ENCODE measurements at regions not wholly inside any gene's neighbourhood (a gene's known extent, or its start where the extent isn't known, plus 50 kb on each side); places are given as distances from the start of the nearest gene placed in this dataset.

DNA sequence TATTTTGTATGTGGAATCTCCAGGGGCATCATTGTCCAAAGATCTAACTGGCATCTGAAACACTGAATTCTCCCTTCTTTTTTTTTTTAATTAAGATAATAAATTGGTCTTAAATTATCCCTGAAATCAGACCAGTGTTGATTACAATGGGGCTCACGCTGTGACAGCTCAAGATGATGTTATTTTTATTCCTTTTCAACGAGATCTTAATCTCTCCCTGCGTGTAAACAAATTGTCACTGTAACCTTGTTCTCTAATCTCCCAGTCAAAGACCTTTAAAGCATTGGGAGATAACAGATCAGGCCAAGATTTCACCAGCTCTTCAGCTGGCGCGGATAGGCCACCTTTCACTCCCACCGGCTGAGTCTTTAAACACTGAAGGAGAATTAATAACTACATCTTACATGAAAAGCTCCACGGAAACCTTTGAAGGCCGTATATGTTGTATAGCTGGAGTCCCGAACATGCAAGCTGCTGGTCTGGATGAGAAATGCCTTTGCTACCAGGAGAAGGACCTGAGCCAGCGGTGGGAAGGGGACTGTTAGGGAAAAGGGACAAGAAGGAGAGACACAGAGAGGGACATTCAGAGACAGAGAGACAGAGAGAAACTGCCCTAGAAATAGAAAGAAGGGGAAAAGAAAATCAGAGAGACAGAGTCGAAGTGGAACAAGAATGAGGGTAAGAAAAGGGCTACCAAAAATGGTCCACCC is 418.8 kb upstream of the NR2F2 start:
- no peak for DNase-seq

DNA sequence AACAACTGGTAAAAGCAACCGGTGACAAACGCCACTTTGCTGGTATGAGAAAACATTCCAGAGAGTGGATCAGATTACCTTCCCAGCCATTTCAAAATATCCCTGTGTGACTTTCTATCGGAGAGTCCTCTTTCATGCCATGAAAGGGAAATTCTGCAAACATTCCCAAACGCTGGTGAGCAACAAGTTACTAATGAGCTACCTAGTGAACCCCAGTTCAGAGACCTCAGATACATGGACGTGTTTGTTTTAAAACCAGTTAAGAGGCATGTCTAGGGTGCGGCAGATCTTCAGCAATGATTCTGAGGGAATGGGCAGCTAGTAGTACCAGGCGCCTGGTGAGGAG is 418.2 kb upstream of the NR2F2 start:
- DNase-seq: peak; percentile 46

DNA sequence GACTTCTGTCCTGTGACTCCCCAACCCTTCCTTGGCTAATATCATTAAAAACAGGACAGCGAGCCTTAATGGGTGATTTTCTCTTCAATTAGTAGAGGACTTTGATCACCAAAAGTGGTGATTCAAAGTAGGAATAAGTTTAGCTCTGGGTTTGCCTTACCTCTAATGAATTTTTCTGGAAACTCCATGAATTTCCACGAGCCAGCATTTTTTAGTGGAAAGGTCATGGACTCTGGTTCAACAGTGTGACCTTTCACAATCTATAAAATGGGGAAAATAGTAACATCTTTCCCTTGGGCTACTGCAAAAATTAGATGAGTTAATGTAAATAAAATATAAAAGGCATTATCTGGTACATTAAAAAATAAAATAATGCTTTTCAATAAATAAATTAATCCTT is 417.8 kb upstream of the NR2F2 start:
- no peak for DNase-seq

GRCh38 chr15:95916568-95916967 is 413.9 kb upstream of the NR2F2 start:
- no peak for DNase-seq

DNA sequence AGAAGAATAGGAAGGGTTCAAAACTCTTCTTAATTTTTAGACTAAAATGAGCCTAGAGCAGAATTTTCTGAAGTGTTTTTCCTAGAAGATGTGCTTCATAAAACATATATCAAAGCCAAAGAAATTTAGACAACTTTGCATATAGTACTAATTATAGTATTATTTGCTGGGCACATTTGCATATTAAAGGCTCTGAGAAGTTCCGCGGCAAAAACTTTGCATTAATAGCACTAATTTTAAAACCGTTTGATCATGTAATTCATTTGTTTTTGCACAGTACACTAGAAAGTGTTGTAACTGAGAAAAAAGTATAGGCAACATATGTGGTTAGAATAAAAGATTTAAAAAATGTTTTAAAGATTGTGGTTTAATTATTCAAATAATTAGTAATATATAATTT is 412.0 kb upstream of the NR2F2 start:
- DNase-seq: no peak

DNA sequence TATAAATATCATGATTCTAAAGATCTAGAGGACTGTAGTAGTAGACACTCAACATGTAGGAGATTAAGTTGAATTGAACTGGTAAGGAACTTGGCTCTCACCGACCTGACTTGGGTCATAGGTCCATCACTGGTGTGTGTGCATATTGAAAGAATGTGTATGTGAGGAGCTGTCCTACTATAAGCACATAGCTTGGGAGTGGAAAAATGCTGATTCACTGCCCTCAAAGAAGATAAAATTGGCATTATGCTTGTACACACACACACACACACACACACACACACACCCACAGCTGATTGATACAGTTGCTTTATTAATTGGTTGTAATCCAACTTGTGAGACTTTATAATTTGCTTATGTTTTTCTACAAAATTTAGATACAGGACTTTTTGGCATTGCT is 411.0 kb upstream of the NR2F2 start:
- no peak for DNase-seq

- no peak for DNase-seq
Observed at GRCh38 chr15:95921404-95921803, 409.1 kb upstream of the NR2F2 start.

DNA sequence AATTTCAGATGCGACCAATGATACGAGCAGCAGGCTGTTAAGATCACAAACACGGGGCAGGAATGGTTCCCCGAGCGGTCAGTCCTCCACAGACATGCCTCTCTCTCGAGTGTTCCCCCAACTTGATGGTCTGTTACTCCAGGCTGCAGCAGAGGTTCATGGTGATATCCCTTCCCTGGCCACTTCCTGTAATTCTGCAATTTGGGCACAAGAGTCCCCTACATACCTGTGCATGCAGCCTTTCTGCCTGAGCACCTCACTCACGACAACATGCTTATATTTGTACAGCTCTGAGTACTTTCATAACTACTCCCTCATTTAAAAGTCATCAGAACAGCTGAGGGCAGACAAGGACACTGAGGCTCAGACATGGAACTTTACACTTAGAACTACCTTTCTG is 408.1 kb upstream of the NR2F2 start:
- no peak for DNase-seq

- DNase-seq: no peak
Observed at GRCh38 chr15:95923792-95924191, 406.7 kb upstream of the NR2F2 start.

- no peak for DNase-seq
Observed at GRCh38 chr15:95928822-95929221, 401.7 kb upstream of the NR2F2 start.

DNA sequence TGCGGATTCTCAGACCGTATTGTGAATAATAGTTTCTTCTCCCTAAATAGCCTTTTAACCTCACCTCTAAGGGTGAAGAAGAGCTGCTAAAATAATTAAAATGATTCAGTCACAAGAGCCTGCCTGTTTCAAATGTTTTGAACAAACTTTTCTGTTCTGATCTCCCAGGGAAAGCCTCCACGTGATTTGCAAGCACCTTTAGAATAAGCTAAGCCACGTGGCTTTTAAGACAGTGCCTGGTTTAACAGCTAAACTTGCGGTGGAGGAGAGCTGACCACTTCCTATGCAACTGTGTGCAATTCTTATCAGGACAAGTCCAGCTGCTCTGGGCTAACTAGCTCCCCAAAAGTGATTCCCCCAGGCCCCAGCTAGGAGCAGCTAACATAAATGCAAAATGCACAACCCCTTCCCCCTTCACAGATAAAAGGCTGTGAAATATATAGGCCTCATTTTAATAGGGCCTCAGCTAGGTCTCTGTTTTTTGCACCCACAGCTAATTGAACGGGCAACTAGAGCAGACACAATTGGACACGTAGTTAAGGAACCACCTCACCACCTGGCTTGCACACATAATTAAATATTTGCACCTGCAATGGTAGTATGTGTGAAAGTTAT is 401.2 kb upstream of the NR2F2 start:
- DNase-seq: no peak

GRCh38 chr15:95930659-95931375 is 399.7 kb upstream of the NR2F2 start:
- no peak for DNase-seq

DNA sequence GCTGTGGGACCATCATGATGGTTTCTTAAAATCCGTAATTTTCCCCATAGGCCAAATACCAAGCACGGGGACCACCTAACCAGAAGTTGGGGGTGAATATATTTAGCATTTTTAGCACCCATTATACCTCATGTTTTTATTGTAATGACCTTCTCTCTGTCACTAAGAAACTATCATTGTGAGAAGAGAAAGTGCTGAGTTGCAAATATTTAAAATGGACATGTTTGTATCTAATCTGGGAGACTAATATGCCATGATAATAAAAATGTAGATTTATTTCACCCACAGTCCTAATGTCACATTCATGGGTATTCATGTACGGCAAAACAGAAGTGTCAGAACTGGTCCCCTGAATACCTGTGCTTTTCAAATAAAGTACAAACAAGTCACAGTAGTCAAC is 398.9 kb upstream of the NR2F2 start:
- DNase-seq: no peak

- no peak for DNase-seq
Observed at GRCh38 chr15:95932141-95932540, 398.4 kb upstream of the NR2F2 start.

DNA sequence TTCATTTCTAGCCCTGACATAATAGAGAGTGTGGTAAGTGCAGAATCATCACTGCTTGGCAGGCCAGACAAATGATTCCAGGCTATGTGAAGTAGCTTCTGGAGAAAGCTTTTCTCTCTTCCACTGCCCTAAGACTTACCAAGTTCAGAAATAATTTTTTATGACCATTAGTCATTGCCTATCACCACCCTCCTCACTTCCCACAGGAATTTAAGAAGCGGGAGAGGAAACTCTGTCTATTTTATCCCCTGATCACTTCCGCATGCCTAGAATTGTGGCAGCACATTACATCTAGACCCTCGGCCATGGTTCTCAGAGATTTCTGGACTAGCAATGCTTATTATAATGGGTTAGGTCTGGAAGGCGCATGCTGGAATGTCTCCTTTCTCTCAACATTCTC is 397.8 kb upstream of the NR2F2 start:
- no peak for DNase-seq

- DNase-seq: no peak
Observed at GRCh38 chr15:95935852-95936251, 394.6 kb upstream of the NR2F2 start.

GRCh38 chr15:95937128-95937528 is 393.4 kb upstream of the NR2F2 start:
- no peak for DNase-seq

DNA sequence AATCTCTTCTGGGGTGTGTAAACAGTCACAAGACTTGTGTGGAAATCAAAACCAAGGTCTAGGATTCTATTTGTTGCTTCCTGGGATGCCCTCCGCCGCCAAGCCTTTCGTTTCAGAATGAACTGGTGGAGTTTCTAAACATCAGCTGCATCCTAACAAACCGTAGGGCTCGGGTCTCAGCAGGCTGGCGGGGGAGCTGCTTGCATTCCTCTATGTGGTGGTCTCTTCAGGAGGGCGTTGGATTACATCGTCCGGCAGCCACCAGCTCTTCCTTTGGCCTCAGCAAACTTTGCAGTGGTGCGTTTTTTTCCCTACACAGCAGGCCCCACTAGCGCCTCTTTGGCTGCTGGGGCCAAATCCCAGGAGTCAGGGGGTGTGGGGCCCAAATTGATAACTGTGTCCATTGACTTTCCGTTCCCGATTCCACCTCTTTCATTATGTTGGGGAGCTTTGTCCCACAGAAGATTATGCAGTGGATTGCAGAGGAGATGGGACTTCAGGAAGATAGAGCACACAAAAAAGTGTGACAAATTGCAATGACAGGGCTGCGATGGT is 390.0 kb upstream of the NR2F2 start:
- DNase-seq: peak; percentile 61

DNA sequence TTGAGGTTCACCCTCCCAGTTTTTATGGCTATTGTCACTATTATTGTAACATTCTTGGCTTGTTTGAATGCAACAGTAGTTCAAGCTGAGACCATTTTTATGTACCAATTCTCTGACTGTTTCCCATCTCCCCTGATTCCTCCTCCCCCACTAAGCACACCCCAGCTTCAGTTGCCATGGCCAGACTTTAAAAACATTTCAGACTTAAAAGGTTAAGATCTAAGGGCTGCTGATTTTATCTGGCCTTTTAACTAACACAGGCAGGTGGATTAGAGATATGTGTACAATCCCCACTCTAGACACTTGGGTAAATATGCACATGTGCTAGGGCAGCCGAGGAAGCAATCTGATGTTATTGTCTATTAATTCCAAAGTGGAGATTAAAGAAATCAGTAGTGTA is 386.3 kb upstream of the NR2F2 start:
- no peak for DNase-seq

- no peak for DNase-seq
Observed at GRCh38 chr15:95944661-95945255, 385.7 kb upstream of the NR2F2 start.

- DNase-seq: no peak
Observed at GRCh38 chr15:95946241-95946640, 384.3 kb upstream of the NR2F2 start.

DNA sequence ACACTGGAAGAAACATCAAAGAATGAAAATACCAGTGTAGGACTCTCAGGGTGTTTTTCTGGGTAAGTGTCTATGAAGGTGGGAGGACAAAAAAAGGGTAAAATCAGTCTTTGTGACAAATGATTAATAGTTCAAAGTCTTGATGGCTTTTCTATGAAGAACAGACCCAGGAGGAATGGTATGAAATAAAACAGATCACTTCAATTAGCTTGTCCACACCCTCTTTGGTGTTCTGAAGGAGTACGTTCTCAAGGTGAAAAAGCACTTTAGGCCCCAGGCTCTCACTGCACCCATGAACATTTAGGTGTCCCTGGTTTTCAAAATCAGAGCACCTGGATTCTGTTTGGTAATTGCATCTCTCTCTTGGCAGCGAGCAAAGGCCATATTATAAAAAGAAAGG is 383.6 kb upstream of the NR2F2 start:
- DNase-seq: no peak

- DNase-seq: no peak
Observed at GRCh38 chr15:95948411-95948810, 382.1 kb upstream of the NR2F2 start.

Measured in renal pelvis (tissue), 1 donor.